Upper lobe of right lung (tissue), 1 donor: ENCODE measurements at regions not wholly inside any gene's neighbourhood (a gene's known extent, or its start where the extent isn't known, plus 50 kb on each side); places are given as distances from the start of the nearest gene placed in this dataset.

Source experiments
- ATAC-seq: fragments of 200-7000 bp; cut with Tn5 transposase; one replicate; pipeline ENCODE4 v1.9.1; 2020; ENCODE audit warnings: mild to moderate bottlenecking, moderate library complexity
- DNase-seq: peaks from one replicate; pipeline ENCODE4 v3.0.0-alpha.2; 2020
- H3K27ac ChIP-seq: fragments of 200-600 bp; one replicate; pipeline ENCODE4 v1.8.0; 2022
- H3K27me3 ChIP-seq: fragments of 200-600 bp; one replicate; pipeline ENCODE4 v1.8.0; 2022; ENCODE audit warnings: mild to moderate bottlenecking
- H3K36me3 ChIP-seq: fragments of 200-600 bp; one replicate; pipeline ENCODE4 v1.8.0; 2022
- H3K4me1 ChIP-seq: fragments of 200-600 bp; one replicate; pipeline ENCODE4 v1.8.0; 2022
- H3K4me3 ChIP-seq: fragments of 200-600 bp; one replicate; pipeline ENCODE4 v1.8.0; 2022; ENCODE audit warnings: mild to moderate bottlenecking
- H3K9me3 ChIP-seq: fragments of 200-600 bp; one replicate; pipeline ENCODE4 v1.8.0; 2022
- CTCF ChIP-seq: fragments of 200-600 bp; IDR thresholded peaks from one replicate; pipeline ENCODE4 v1.8.0; 2022; ENCODE audit warnings: antibody characterized with exemption
- intact Hi-C: fragments of 100-400 bp; cut with DNase I; formaldehyde crosslinking; loops from one replicate; pipeline ENCODE4 v1.11.0; 2022
- donor health status: DM: no; HTN: yes; CAD: no; lungs with severe emphysema.

GRCh38 chr11:70881948-70882715 is 370.2 kb downstream of the SHANK2 start:
- ATAC-seq: no peak
- intact Hi-C loops: no loop called here
- no peak for TF ChIP-seq CTCF
- no peak overlapping the region for H3K27ac ChIP-seq
- H3K27me3 ChIP-seq: no peaks in the 10 kb centered on the region
- H3K4me1 ChIP-seq: no peaks in the 10 kb centered on the region
- H3K36me3 ChIP-seq: no peaks in the 10 kb centered on the region
- no peak for DNase-seq
- H3K4me3 ChIP-seq: no peak overlapping the region
- H3K9me3 ChIP-seq: no peaks in the 10 kb centered on the region

DNA sequence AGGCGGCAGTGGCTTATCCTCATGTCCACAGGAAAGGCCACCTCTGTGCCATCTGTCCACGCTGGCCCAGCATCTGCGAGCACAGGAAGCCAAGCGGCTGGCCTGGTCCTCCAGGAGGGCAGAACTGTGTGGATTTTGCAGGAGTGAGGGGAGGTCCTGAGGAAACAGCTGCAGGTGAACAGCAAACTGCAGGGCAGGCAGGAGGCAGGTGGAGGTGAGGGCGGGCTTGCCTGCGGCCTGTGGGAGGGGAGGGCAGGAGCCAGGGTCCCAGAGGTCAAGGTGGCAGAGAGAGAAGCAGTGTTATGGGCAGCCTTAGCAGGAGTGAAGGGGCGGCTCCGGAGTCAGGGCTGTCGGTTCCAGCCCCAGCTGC is 369.7 kb downstream of the SHANK2 start:
- no peaks in the 10 kb centered on the region for H3K4me1 ChIP-seq
- DNase-seq (no peak), ATAC-seq (no peak)
- H3K36me3 ChIP-seq: no peaks in the 10 kb centered on the region
- H3K9me3 ChIP-seq: no peaks in the 10 kb centered on the region
- no peak overlapping the region for H3K4me3 ChIP-seq
- intact Hi-C loops: no loop called here
- no peak overlapping the region for H3K27ac ChIP-seq
- no peak for TF ChIP-seq CTCF
- no peaks in the 10 kb centered on the region for H3K27me3 ChIP-seq

DNA sequence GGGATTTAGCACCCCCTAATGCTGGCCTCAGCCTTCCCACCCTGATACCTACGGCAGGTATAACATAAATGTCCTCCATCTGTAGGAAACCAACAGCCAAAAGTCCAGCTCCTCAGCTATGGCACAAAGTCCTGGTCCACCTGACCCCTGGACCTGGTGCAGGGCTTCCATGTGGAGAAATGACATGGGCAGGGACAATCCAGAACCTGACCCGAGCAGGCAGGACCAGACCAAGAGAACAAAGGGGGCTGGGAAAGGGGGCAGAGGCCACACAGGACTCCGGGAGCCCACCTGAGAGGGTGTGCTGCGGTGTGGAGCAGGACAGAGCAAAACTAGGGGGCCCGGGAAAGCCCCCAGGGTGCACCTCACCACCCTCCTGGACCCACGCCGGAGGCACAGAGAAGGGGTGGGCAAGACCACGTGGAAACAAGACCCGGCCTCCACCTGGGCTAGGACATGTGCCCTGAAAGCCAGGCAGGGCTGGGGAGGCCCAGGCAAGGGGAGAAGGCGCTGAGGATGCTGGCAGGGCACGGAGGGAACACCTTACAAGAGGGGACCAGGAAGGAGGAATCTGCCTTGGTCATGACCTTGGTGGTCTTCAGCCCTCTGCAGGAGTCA is 368.9 kb downstream of the SHANK2 start:
- Histone ChIP-seq H3K36me3 (no peaks in the 10 kb centered on the region), H3K27me3 (no peaks in the 10 kb centered on the region), H3K9me3 (no peaks in the 10 kb centered on the region), H3K4me1 (no peaks in the 10 kb centered on the region), H3K4me3 (no peak overlapping the region), H3K27ac (no peak overlapping the region)
- TF ChIP-seq CTCF: no peak
- no peak for ATAC-seq
- intact Hi-C loops: no loop called here
- DNase-seq: no peak

DNA sequence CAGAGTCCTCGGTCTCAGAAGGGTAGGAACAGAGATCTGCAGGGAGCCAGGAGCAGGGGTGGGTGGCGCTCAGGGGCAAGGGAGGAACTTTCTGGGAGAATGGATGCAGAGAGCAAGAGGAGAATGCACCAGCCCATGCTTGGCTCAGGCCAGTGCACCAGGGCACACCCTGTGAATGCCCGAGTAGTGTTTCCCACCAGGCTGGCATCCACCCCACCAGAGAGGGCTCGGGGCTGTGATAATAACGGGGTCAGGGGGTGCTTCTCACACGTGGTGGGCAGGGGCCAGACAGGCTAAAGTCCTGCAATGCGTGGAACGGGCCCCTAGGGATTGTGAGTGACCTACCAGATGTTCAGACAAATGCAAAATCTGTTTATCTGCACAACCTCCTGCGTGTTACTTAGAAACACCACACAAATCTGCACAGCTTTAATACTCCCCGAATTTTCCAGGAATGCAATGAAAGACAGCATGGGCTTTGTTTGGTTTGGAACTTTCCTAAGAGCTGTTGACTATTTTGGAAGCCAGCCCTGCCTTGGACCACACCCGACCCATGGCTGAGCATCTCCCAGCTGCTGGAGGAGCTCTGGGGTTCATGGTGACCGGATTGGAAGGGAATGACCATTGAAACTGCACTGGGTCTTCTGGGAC is 368.3 kb downstream of the SHANK2 start:
- Histone ChIP-seq H3K27me3 (no peaks in the 10 kb centered on the region), H3K36me3 (no peaks in the 10 kb centered on the region), H3K27ac (no peak overlapping the region), H3K4me1 (no peaks in the 10 kb centered on the region), H3K9me3 (no peaks in the 10 kb centered on the region), H3K4me3 (no peak overlapping the region)
- ATAC-seq (no peak), DNase-seq (no peak)
- no peak for TF ChIP-seq CTCF
- intact Hi-C loops: no loop called here

DNA sequence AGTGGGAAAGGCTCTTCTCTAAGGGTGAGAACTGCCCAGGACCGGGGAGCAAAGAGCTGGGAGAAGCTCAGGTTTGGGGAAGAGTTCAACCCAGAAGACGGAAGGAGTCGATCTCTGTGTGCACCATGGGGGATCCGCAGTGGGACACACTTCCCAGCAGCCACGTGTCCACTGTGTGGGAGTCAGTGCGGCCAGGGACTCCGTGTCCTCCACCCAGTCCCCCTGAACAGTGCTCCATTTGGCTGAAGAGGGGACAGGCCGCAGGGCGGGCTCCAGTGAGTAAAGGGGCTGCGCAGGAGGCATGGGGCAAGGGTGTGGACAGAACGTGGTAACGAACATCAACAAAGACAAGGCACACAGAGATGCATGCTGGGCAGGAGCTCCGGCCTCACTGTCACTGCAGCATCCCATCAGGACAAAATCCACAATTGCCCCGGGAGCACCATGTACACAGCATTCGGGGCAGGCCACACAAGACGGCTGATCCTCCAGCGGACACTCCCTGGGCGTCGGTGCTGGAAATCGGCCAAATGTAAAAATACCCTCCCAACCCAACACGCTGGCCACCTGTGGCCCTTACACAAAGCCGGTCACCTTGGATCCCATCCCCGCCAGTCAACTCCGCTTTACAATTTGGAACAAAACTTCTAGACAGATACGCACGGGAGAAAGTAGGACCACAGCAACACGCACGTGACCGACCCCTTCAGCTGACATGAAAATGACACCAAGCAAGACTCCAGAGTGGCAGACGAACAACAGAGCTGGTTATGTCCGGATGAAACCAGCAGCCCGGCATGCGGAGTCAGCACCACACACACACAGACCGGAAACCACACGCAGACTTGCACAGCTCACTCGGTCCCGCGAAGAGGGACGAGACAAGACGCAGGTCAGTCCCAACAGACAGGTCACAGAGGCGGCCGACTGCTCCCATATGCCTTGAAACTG is 366.8 kb downstream of the SHANK2 start:
- ATAC-seq: no peak
- intact Hi-C loops: no loop called here
- Histone ChIP-seq H3K9me3 (no peaks in the 10 kb centered on the region), H3K4me3 (no peak overlapping the region), H3K4me1 (no peaks in the 10 kb centered on the region), H3K36me3 (no peaks in the 10 kb centered on the region), H3K27me3 (no peaks in the 10 kb centered on the region), H3K27ac (no peak overlapping the region)
- no peak for TF ChIP-seq CTCF
- DNase-seq: no peak
